ENCODE measurements at regions not wholly inside any gene's neighbourhood (a gene's known extent, or its start where the extent isn't known, plus 50 kb on each side); places are given as distances from the start of the nearest gene placed in this dataset.

DNA sequence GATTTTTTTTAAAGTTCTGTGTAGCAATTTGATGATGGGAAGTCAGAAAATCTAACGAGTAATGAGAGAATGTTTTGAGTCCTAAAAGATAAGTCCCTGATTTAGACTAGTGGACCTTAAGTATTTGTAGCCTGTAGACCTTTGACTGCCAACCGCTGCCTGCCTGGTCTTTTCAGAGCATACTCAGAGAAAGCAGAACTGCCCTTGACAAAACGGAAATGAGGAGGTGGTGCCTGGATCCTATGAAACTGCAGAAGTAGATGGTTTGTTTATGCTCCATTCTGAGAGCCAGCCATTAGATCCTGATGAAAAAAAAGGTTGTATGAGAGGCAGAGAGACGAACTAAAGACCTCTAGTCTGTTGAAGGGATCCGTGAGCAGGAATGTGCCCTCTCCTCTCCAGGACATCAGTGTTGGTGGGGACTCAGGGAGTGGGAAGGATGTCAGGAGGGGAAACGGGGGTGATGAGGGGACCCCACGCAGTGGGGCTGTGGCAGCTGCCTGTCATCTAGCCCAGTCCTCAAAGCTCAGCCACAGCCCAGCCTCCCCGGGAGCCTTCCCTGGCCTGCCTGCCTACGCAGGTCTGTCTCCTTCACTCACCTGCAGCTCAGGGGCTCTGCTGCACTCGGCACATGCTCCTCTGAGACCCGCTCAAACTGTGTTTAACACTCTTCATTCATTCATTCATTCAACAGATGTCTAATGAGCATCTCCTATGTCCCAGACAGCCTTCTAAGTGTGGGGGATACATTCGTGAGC is 447.5 kb downstream of the AACS start:
- no peaks in the 10 kb centered on the region for H3K9me3 ChIP-seq (ENCODE audit: low read length)
- no TSS peak for BruUV-seq (replicated peaks)
- ChIA-PET CTCF (no interaction called here), POLR2A (ENCODE audit: unreplicated experiment) (no interaction called here)
- H3K4me3 ChIP-seq (ENCODE audit: low read length): no peak overlapping the region
- H3K4me2 ChIP-seq (ENCODE audit: low read length): no peak overlapping the region
- no peak overlapping the region for H3K27ac ChIP-seq (ENCODE audit: low read length)
- H3K9ac ChIP-seq (ENCODE audit: low read length): no peak overlapping the region
- no peaks in the 10 kb centered on the region for H3K79me2 ChIP-seq (ENCODE audit: low read length)
- intact Hi-C loops (cut with micrococcal nuclease): no loop called here
- H2AFZ ChIP-seq (ENCODE audit: low read length): no peak overlapping the region
- H4K20me1 ChIP-seq (ENCODE audit: low read length): no peaks in the 10 kb centered on the region
- H3F3A ChIP-seq (ENCODE audit: low read length, unreplicated experiment): no peaks in the 10 kb centered on the region
- no peaks in the 10 kb centered on the region for H3K9me2 ChIP-seq (replicated peaks; ENCODE audit: low read length)
- no peaks in the 10 kb centered on the region for H3K36me3 ChIP-seq (ENCODE audit: low read depth, low read length)
- peaks cover 72% of the 10 kb centered on the region for H3K27me3 ChIP-seq (ENCODE audit: low read length)
- no peaks in the 10 kb centered on the region for H3K4me1 ChIP-seq (ENCODE audit: insufficient read depth, low read length)
- DNase-seq (no peak), ATAC-seq (no peak)
- TF ChIP-seq, protein P1, sequence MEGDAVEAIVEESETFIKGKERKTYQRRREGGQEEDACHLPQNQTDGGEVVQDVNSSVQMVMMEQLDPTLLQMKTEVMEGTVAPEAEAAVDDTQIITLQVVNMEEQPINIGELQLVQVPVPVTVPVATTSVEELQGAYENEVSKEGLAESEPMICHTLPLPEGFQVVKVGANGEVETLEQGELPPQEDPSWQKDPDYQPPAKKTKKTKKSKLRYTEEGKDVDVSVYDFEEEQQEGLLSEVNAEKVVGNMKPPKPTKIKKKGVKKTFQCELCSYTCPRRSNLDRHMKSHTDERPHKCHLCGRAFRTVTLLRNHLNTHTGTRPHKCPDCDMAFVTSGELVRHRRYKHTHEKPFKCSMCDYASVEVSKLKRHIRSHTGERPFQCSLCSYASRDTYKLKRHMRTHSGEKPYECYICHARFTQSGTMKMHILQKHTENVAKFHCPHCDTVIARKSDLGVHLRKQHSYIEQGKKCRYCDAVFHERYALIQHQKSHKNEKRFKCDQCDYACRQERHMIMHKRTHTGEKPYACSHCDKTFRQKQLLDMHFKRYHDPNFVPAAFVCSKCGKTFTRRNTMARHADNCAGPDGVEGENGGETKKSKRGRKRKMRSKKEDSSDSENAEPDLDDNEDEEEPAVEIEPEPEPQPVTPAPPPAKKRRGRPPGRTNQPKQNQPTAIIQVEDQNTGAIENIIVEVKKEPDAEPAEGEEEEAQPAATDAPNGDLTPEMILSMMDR (conservative IDR thresholded peaks at IDR 0.05; ENCODE audit: low read depth, low read length): no peak

DNA sequence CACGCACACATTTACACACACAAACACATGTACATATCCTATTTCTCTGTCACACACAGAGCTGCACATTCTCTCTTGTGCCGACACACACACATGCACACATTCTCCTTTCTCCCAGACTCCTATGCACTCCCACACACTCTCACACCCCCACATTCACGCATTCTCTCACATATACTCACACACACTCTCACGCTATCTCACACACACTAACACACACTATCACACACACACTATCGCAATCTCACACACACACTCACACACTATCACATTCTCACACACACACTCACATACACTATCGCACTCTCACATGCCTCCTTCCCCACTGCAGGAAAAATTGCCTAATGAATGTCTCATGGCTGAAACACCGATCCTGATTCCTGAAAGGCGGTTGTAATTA is 450.7 kb downstream of the AACS start:
- Histone ChIP-seq H3K27me3 (ENCODE audit: low read length) (peaks cover 57% of the 10 kb centered on the region), H2AFZ (ENCODE audit: low read length) (no peak overlapping the region), H3K4me3 (ENCODE audit: low read length) (no peak overlapping the region), H3F3A (ENCODE audit: low read length, unreplicated experiment) (no peaks in the 10 kb centered on the region), H3K27ac (ENCODE audit: low read length) (no peak overlapping the region), H3K4me1 (ENCODE audit: insufficient read depth, low read length) (no peaks in the 10 kb centered on the region), H3K9ac (ENCODE audit: low read length) (no peak overlapping the region), H3K36me3 (ENCODE audit: low read depth, low read length) (no peaks in the 10 kb centered on the region), H3K9me3 (ENCODE audit: low read length) (no peaks in the 10 kb centered on the region), H3K9me2 (replicated peaks; ENCODE audit: low read length) (no peaks in the 10 kb centered on the region), H3K79me2 (ENCODE audit: low read length) (no peaks in the 10 kb centered on the region), H4K20me1 (ENCODE audit: low read length) (no peaks in the 10 kb centered on the region), H3K4me2 (ENCODE audit: low read length) (no peak overlapping the region)
- no peak for TF ChIP-seq EZH2phosphoT487 (IDR thresholded peaks at IDR 0.05; ENCODE audit: borderline replicate concordance, low read length)
- no peak for TF ChIP-seq EZH2 (IDR thresholded peaks at IDR 0.05; ENCODE audit: low read length, unreplicated experiment)
- TF ChIP-seq, protein P1 (conservative IDR thresholded peaks at IDR 0.05; ENCODE audit: low read depth, low read length): no peak
- ChIA-PET CTCF (no interaction called here), POLR2A (ENCODE audit: unreplicated experiment) (no interaction called here)
- intact Hi-C loops (cut with micrococcal nuclease): no loop called here
- ATAC-seq (no peak), DNase-seq (no peak)
- BruUV-seq (replicated peaks): no TSS peak

DNA sequence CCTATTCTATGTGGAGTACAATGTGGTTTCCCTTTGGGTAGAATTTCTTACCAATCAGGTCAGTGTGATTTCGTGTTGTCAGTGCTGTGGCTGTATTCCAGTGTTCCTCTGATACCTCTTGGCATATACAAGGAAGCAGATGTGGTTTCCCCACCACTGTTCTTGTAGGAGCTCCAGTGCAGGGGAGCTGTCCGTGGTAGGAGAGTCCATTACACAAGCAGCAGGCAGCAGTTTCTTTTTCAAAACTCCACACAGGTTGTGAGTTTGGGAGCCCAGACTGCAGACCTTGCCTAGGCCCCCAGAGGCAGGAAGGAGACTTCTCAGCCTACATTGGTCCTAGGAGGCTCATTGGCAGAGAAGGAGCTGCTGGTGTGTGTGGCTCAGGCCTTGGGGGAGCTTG is 452.8 kb downstream of the AACS start:
- ATAC-seq (no peak), DNase-seq (no peak)
- no peak overlapping the region for H3K27ac ChIP-seq (ENCODE audit: low read length)
- intact Hi-C loops (cut with micrococcal nuclease): no loop called here
- H3K27me3 ChIP-seq (ENCODE audit: low read length): peaks cover 37% of the 10 kb centered on the region
- no peaks in the 10 kb centered on the region for H3K36me3 ChIP-seq (ENCODE audit: low read depth, low read length)
- H3K79me2 ChIP-seq (ENCODE audit: low read length): no peaks in the 10 kb centered on the region
- POLR2A ChIA-PET (ENCODE audit: unreplicated experiment): no interaction called here
- H3K9ac ChIP-seq (ENCODE audit: low read length): no peak overlapping the region
- H3K4me2 ChIP-seq (ENCODE audit: low read length): no peak overlapping the region
- no peaks in the 10 kb centered on the region for H3F3A ChIP-seq (ENCODE audit: low read length, unreplicated experiment)
- CTCF ChIA-PET: no interaction called here
- H2AFZ ChIP-seq (ENCODE audit: low read length): no peak overlapping the region
- no peaks in the 10 kb centered on the region for H3K9me2 ChIP-seq (replicated peaks; ENCODE audit: low read length)
- no peaks in the 10 kb centered on the region for H3K4me1 ChIP-seq (ENCODE audit: insufficient read depth, low read length)
- BruUV-seq (replicated peaks): no TSS peak
- TF ChIP-seq, protein P1 (conservative IDR thresholded peaks at IDR 0.05; ENCODE audit: low read depth, low read length): no peak
- TF ChIP-seq EZH2 (IDR thresholded peaks at IDR 0.05; ENCODE audit: low read length, unreplicated experiment) (no peak), EZH2phosphoT487 (IDR thresholded peaks at IDR 0.05; ENCODE audit: borderline replicate concordance, low read length) (no peak)
- no peak overlapping the region for H3K4me3 ChIP-seq (ENCODE audit: low read length)
- H3K9me3 ChIP-seq (ENCODE audit: low read length): 0 out of 2 replicates have a peak, but pooled peaks cover 4% of the 10 kb centered on the region
- no peaks in the 10 kb centered on the region for H4K20me1 ChIP-seq (ENCODE audit: low read length)

Data from PC-3 (cell line).